GM10266 (cell line): ENCODE measurements at regions not wholly inside any gene's neighbourhood (a gene's known extent, or its start where the extent isn't known, plus 50 kb on each side); places are given as distances from the start of the nearest gene placed in this dataset.

ENCODE experiments used
- DNase-seq: peaks from one replicate; pipeline ENCODE4 v3.0.0; 2012; ENCODE audit errors: extremely low spot score
- CTCF ChIP-seq: IDR thresholded peaks from 2 replicates; pipeline ENCODE4 v1.5.1; 2012; ENCODE audit warnings: mild to moderate bottlenecking, low read depth; ENCODE audit not compliant: control insufficient read depth, insufficient read depth; ENCODE audit errors: missing control alignments

- no peak for TF ChIP-seq CTCF
- DNase-seq = no peak
Measured at GRCh38 chr4:181524499-181524898, 718.7 kb upstream of the TENM3 start.

GRCh38 chr4:181525634-181526033 is 717.6 kb upstream of the TENM3 start:
- TF ChIP-seq CTCF = no peak
- no peak for DNase-seq

- peak; percentile 85 for TF ChIP-seq CTCF
- peak; percentile 10 for DNase-seq
Measured at GRCh38 chr4:181528570-181529184, 714.5 kb upstream of the TENM3 start.

DNA sequence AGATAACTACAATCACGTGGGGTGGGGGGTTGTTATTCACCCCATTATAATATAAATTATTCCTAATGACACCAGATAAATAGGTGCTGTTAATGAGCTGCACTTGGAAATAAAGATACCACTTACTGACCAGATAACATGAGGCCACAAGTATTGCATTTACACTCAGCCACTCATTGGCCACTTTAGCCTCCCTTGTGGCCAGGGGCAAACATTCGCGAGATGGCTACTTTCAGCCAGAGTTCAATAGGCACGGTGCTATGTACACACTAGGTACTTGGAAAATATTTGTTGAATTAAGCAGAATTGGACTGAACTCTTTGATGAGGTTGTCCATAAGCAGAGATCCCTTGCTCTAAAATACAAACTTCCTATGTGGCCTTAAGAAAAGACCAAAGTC is 713.7 kb upstream of the TENM3 start:
- DNase-seq = no peak
- no peak for TF ChIP-seq CTCF

- DNase-seq = no peak
- no peak for TF ChIP-seq CTCF
Measured at GRCh38 chr4:181536196-181536746, 706.9 kb upstream of the TENM3 start.

GRCh38 chr4:181536811-181537434 is 706.3 kb upstream of the TENM3 start:
- DNase-seq = no peak

More at GRCh38 chr4:181536811-181537434, 706.3 kb upstream of the TENM3 start:
- no peak for TF ChIP-seq CTCF
